IMR-90 (cell line): ENCODE measurements at regions not wholly inside any gene's neighbourhood (a gene's known extent, or its start where the extent isn't known, plus 50 kb on each side); places are given as distances from the start of the nearest gene placed in this dataset.

ENCODE experiments used
- ATAC-seq: fragments of 200-7000 bp; cut with Tn5 transposase; 2 replicates; pipeline ENCODE4 v1.9.1; 2020; ENCODE audit warnings: low read depth, mild to moderate bottlenecking, moderate library complexity
- BruUV-seq: library from RNA; stranded (reverse); fragments of 400-500 nt; replicated peaks from 2 replicates; lab custom pipeline; 2021; lab: Mats Ljungman, UMichigan
- CTCF ChIA-PET: fragments of 300-600 bp; formaldehyde crosslinking; extraction: SDS; loops from one replicate; lab custom pipeline; 2021; ENCODE audit warnings: antibody characterized with exemption; lab: Yijun Ruan, JAX
- POLR2A ChIA-PET: fragments of 300-600 bp; sonication (Branson Sonifier 250); formaldehyde crosslinking; loops from one replicate; lab custom pipeline; 2022; ENCODE audit warnings: antibody characterized with exemption; ENCODE audit not compliant: unreplicated experiment; lab: Charles Lee
- DNase-seq: peaks from one replicate; pipeline ENCODE4 v3.0.0; 2013
- H2AFZ ChIP-seq: replicated peaks from 2 replicates; pipeline ENCODE3; 2013; ENCODE audit warnings: low read length, mild to moderate bottlenecking; ENCODE audit not compliant: poor library complexity
- H2AK5ac ChIP-seq: 2 replicates; pipeline ENCODE4 v1.6.1; 2013; ENCODE audit warnings: low read depth, low read length, inconsistent platforms
- H2AK9ac ChIP-seq: replicated peaks from 2 replicates; pipeline ENCODE3; 2013; ENCODE audit warnings: mild to moderate bottlenecking, low read depth, low read length, moderate library complexity; ENCODE audit not compliant: poor library complexity
- H2BK120ac ChIP-seq: 2 replicates; pipeline ENCODE4 v1.6.1; 2013; ENCODE audit warnings: low read depth, low read length, inconsistent platforms
- H2BK15ac ChIP-seq: 3 replicates; pipeline ENCODE4 v1.6.1; 2013; ENCODE audit warnings: low read depth, low read length, inconsistent platforms
- H2BK20ac ChIP-seq: 2 replicates; pipeline ENCODE4 v1.6.1; 2013; ENCODE audit warnings: low read depth, mild to moderate bottlenecking, inconsistent platforms, low read length, moderate library complexity
- H2BK5ac ChIP-seq: 2 replicates; pipeline ENCODE4 v1.6.1; 2013; ENCODE audit warnings: mild to moderate bottlenecking, low read depth, low read length, inconsistent platforms; ENCODE audit not compliant: poor library complexity, severe bottlenecking
- H3K14ac ChIP-seq: replicated peaks from 2 replicates; pipeline ENCODE4 v1.6.1; 2013; ENCODE audit warnings: low read depth, low read length, inconsistent platforms
- H3K18ac ChIP-seq: 2 replicates; pipeline ENCODE4 v1.6.1; 2013; ENCODE audit warnings: low read depth, low read length, control low read depth
- H3K23ac ChIP-seq: 2 replicates; pipeline ENCODE4 v1.6.1; 2013; ENCODE audit warnings: low read depth, low read length, inconsistent platforms
- H3K27ac ChIP-seq: 2 replicates; pipeline ENCODE4 v1.5.1; 2013; ENCODE audit warnings: mild to moderate bottlenecking, control low read depth, low read length; ENCODE audit not compliant: insufficient read depth
- H3K27me3 ChIP-seq: 2 replicates; pipeline ENCODE4 v1.6.1; 2013; ENCODE audit warnings: low read length; ENCODE audit not compliant: control insufficient read depth, insufficient read depth
- H3K36me3 ChIP-seq: 2 replicates; pipeline ENCODE4 v1.6.1; 2013; ENCODE audit warnings: low read length, mixed read lengths; ENCODE audit not compliant: control insufficient read depth, insufficient read depth
- H3K4ac ChIP-seq: 2 replicates; pipeline ENCODE4 v1.6.1; 2013; ENCODE audit warnings: low read depth, low read length, inconsistent platforms
- H3K4me1 ChIP-seq: 2 replicates; pipeline ENCODE4 v1.6.1; 2013; ENCODE audit warnings: low read length, mixed read lengths; ENCODE audit not compliant: control insufficient read depth, insufficient read depth
- H3K4me2 ChIP-seq: 2 replicates; pipeline ENCODE4 v1.6.1; 2013; ENCODE audit warnings: low read depth, mild to moderate bottlenecking, control low read depth, low read length, moderate library complexity
- H3K4me3 ChIP-seq: 2 replicates; pipeline ENCODE4 v1.5.1; 2013; ENCODE audit warnings: low read depth, mild to moderate bottlenecking, control low read depth, low read length, moderate library complexity; ENCODE audit not compliant: insufficient read depth
- H3K56ac ChIP-seq: 2 replicates; pipeline ENCODE4 v1.6.1; 2013; ENCODE audit warnings: low read length, inconsistent platforms; ENCODE audit not compliant: insufficient read depth; ENCODE audit errors: extremely low read depth
- H3K79me1 ChIP-seq, 2 experiments: 2 replicates each; pipeline ENCODE4 v1.6.1; 2013; ENCODE audit warnings: low read length in 2 of 2, inconsistent platforms in 1 of 2, low read depth in 1 of 2
- H3K9ac ChIP-seq: 2 replicates; pipeline ENCODE4 v1.6.1; 2013; ENCODE audit warnings: low read depth, low read length, control low read depth
- H3K9me1 ChIP-seq: 2 replicates; pipeline ENCODE4 v1.6.1; 2013; ENCODE audit warnings: low read length, inconsistent platforms; ENCODE audit not compliant: insufficient read depth
- H3K9me3 ChIP-seq: 2 replicates; pipeline ENCODE4 v1.6.1; 2013; ENCODE audit warnings: low read length; ENCODE audit not compliant: control insufficient read depth, insufficient read depth
- H4K20me1 ChIP-seq: 2 replicates; pipeline ENCODE4 v1.6.1; 2013; ENCODE audit warnings: low read length, inconsistent platforms; ENCODE audit not compliant: insufficient read depth
- H4K5ac ChIP-seq: 2 replicates; pipeline ENCODE4 v1.6.1; 2013; ENCODE audit warnings: mild to moderate bottlenecking, low read depth, low read length, control low read depth
- H4K8ac ChIP-seq, 2 experiments: 2 replicates each; pipeline ENCODE4 v1.6.1; 2013; ENCODE audit warnings: low read depth in 2 of 2, low read length in 2 of 2, control low read depth in 1 of 2, inconsistent platforms in 1 of 2
- H4K91ac ChIP-seq: 2 replicates; pipeline ENCODE4 v1.6.1; 2013; ENCODE audit warnings: low read depth, low read length, inconsistent platforms; ENCODE audit not compliant: insufficient read depth
- BHLHE40 ChIP-seq: fragments of 150-350 bp; IDR thresholded peaks from 2 replicates; pipeline ENCODE4 v1.6.1; 2016; ENCODE audit warnings: mild to moderate bottlenecking, low read depth, low read length
- CEBPB ChIP-seq: IDR thresholded peaks from 2 replicates; pipeline ENCODE4 v1.6.1; 2012; ENCODE audit warnings: low read depth, low read length, improper control_type of control experiment
- CHD1 ChIP-seq: IDR thresholded peaks from 2 replicates; pipeline ENCODE4 v1.6.1; 2012; ENCODE audit warnings: low read depth, low read length, improper control_type of control experiment
- MAFK ChIP-seq: IDR thresholded peaks from 2 replicates; pipeline ENCODE4 v1.6.1; 2012; ENCODE audit warnings: low read depth, low read length, improper control_type of control experiment
- MAZ ChIP-seq: IDR thresholded peaks from 2 replicates; pipeline ENCODE4 v1.6.1; 2012; ENCODE audit warnings: low read depth, mild to moderate bottlenecking, low read length, improper control_type of control experiment, moderate library complexity, borderline replicate concordance
- MXI1 ChIP-seq: IDR thresholded peaks from 2 replicates; pipeline ENCODE4 v1.6.1; 2012; ENCODE audit warnings: low read depth, mild to moderate bottlenecking, low read length, moderate library complexity, borderline replicate concordance
- NFE2L2 ChIP-seq: fragments of 150-350 bp; IDR thresholded peaks from 2 replicates; pipeline ENCODE4 v1.6.1; 2016; ENCODE audit warnings: low read depth, mild to moderate bottlenecking, low read length
- POLR2A ChIP-seq: IDR thresholded peaks from 2 replicates; pipeline ENCODE4 v1.6.1; 2012; ENCODE audit warnings: mild to moderate bottlenecking, low read depth, low read length
- RAD21 ChIP-seq: IDR thresholded peaks from 2 replicates; pipeline ENCODE4 v1.6.1; 2012; ENCODE audit warnings: low read length, improper control_type of control experiment
- RCOR1 ChIP-seq: IDR thresholded peaks from 2 replicates; pipeline ENCODE4 v1.6.1; 2012; ENCODE audit warnings: mild to moderate bottlenecking, low read length, improper control_type of control experiment; ENCODE audit not compliant: insufficient replicate concordance
- RFX5 ChIP-seq: IDR thresholded peaks from 2 replicates; pipeline ENCODE4 v1.8.0; 2012; ENCODE audit warnings: low read depth, mild to moderate bottlenecking, low read length, moderate library complexity
- SMC3 ChIP-seq: fragments of 150-350 bp; IDR thresholded peaks from 2 replicates; pipeline ENCODE4 v1.6.1; 2016; ENCODE audit warnings: low read depth, mild to moderate bottlenecking, antibody characterized with exemption, low read length, moderate library complexity
- WGBS, 2 experiments: methylation state at CpG; one replicate each; pipeline versions ENCODE4 v1.1.5 to v1.1.7; 2013; ENCODE audit warnings: missing lambda C conversion rate in 2 of 2; ENCODE audit not compliant: insufficient read length in 1 of 2; ENCODE audit errors: extremely low coverage in 2 of 2; 5-methylcytosine and 5-hydroxymethylcytosine counted together
- dilution Hi-C: fragments of 300-500 bp; cut with HindIII; formaldehyde crosslinking; loops from one replicate; pipeline ENCODE4 v1.14.3; 2018; ENCODE audit warnings: low sequenced_read_pairs; ENCODE audit not compliant: unreplicated experiment
- in situ Hi-C: fragments of 300-500 bp; cut with MboI; formaldehyde crosslinking; loops from 3 replicates; pipeline ENCODE4 v1.14.3; 2019; ENCODE audit warnings: low sequenced_read_pairs, inconsistent platforms, mixed read lengths
- intact Hi-C: fragments of 100-400 bp; cut with micrococcal nuclease; formaldehyde crosslinking; loops from 2 replicates; pipeline ENCODE4 v1.10.0; 2022
- TF ChIP-seq, protein P1 (sequence below): fragments of 150-350 bp; IDR thresholded peaks from 2 replicates; pipeline ENCODE4 v1.6.1; 2016; ENCODE audit warnings: low read depth, mild to moderate bottlenecking, low read length, moderate library complexity, borderline replicate concordance
- TF ChIP-seq, protein P2 (sequence below): conservative IDR thresholded peaks from 2 replicates; pipeline ENCODE4 v1.5.1; 2012; ENCODE audit warnings: mild to moderate bottlenecking, low read depth, low read length, improper control_type of control experiment
- TF ChIP-seq, protein P3 (sequence below): fragments of 150-350 bp; IDR thresholded peaks from 2 replicates; pipeline ENCODE4 v1.6.1; 2017; ENCODE audit warnings: mild to moderate bottlenecking, antibody characterized with exemption, low read length, low read depth

DNA sequence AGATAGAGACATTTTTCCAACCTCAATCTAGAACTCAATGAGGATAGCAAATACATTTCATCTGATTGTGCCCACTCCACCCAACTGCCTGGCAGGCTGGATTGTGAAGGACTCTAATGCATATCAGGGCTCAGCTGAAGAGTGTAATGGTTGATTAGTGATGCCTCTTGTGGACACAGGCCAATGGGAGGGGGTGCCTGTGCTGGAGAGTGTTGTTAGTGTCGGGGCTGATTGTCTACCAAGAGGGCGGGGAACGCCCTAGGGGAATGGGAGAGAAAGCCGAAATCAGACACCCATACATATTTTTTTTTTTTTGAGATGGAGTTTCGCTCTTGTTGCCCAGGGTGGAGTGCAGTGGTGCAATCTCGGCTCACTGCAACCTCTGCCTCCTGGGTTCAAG lies 103.7 kb upstream of the SALL4 start:
- WGBS, 2 experiments, result no CpG with 5 or more reads among the region's 6 CpGs
- H2BK120ac ChIP-seq, result no peak overlapping the region
- peaks cover 4% of the 10 kb centered on the region for H3K4me1 ChIP-seq
- DNase-seq (no peak), ATAC-seq (no peak)
- H3K56ac ChIP-seq, result no peak overlapping the region
- no peak overlapping the region for H3K14ac ChIP-seq
- intact Hi-C loops (no loop called here), dilution Hi-C loops (no loop called here), in situ Hi-C loops (no loop called here)
- BruUV-seq, result no TSS peak
- no peak overlapping the region for H3K23ac ChIP-seq
- no peak overlapping the region for H4K8ac ChIP-seq
- no peak overlapping the region for H4K5ac ChIP-seq
- H3K4me2 ChIP-seq, result no peak overlapping the region
- no peak overlapping the region for H2AK5ac ChIP-seq
- H2AFZ ChIP-seq, result no peak overlapping the region
- no peak overlapping the region for H2AK9ac ChIP-seq
- ChIA-PET POLR2A (no interaction called here), CTCF (no interaction called here)
- no peak overlapping the region for H3K4me3 ChIP-seq
- no peak overlapping the region for H3K4ac ChIP-seq
- H2BK5ac ChIP-seq, result no peak overlapping the region
- no peaks in the 10 kb centered on the region for H4K20me1 ChIP-seq
- no peaks in the 10 kb centered on the region for H3K9me3 ChIP-seq
- no peak overlapping the region for H3K9ac ChIP-seq
- no peaks in the 10 kb centered on the region for H3K27me3 ChIP-seq
- no peak overlapping the region for H2BK15ac ChIP-seq
- H3K18ac ChIP-seq, result no peak overlapping the region
- no peaks in the 10 kb centered on the region for H3K9me1 ChIP-seq
- H3K27ac ChIP-seq, result no peak overlapping the region
- no peak overlapping the region for H2BK20ac ChIP-seq
- no peak overlapping the region for H4K91ac ChIP-seq
- TF ChIP-seq RFX5 (no peak), BHLHE40 (no peak), MAZ (no peak), RAD21 (no peak), SMC3 (no peak), MXI1 (no peak), CHD1 (no peak), NFE2L2 (no peak), RCOR1 (no peak), CEBPB (no peak), POLR2A (no peak), MAFK (no peak)
- TF ChIP-seq, protein P1, sequence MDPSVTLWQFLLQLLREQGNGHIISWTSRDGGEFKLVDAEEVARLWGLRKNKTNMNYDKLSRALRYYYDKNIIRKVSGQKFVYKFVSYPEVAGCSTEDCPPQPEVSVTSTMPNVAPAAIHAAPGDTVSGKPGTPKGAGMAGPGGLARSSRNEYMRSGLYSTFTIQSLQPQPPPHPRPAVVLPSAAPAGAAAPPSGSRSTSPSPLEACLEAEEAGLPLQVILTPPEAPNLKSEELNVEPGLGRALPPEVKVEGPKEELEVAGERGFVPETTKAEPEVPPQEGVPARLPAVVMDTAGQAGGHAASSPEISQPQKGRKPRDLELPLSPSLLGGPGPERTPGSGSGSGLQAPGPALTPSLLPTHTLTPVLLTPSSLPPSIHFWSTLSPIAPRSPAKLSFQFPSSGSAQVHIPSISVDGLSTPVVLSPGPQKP, result no peak
- TF ChIP-seq, protein P2, sequence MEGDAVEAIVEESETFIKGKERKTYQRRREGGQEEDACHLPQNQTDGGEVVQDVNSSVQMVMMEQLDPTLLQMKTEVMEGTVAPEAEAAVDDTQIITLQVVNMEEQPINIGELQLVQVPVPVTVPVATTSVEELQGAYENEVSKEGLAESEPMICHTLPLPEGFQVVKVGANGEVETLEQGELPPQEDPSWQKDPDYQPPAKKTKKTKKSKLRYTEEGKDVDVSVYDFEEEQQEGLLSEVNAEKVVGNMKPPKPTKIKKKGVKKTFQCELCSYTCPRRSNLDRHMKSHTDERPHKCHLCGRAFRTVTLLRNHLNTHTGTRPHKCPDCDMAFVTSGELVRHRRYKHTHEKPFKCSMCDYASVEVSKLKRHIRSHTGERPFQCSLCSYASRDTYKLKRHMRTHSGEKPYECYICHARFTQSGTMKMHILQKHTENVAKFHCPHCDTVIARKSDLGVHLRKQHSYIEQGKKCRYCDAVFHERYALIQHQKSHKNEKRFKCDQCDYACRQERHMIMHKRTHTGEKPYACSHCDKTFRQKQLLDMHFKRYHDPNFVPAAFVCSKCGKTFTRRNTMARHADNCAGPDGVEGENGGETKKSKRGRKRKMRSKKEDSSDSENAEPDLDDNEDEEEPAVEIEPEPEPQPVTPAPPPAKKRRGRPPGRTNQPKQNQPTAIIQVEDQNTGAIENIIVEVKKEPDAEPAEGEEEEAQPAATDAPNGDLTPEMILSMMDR, result no peak
- TF ChIP-seq, protein P3, sequence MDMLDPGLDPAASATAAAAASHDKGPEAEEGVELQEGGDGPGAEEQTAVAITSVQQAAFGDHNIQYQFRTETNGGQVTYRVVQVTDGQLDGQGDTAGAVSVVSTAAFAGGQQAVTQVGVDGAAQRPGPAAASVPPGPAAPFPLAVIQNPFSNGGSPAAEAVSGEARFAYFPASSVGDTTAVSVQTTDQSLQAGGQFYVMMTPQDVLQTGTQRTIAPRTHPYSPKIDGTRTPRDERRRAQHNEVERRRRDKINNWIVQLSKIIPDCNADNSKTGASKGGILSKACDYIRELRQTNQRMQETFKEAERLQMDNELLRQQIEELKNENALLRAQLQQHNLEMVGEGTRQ, result no peak
- H3K36me3 ChIP-seq, result no peaks in the 10 kb centered on the region
- no peaks in the 10 kb centered on the region for H3K79me1 ChIP-seq
